ENCODE measurements at regions not wholly inside any gene's neighbourhood (a gene's known extent, or its start where the extent isn't known, plus 50 kb on each side); places are given as distances from the start of the nearest gene placed in this dataset.
A peak's percentile ranks its signal among the peaks of the same experiment; 100 is the strongest.

DNA sequence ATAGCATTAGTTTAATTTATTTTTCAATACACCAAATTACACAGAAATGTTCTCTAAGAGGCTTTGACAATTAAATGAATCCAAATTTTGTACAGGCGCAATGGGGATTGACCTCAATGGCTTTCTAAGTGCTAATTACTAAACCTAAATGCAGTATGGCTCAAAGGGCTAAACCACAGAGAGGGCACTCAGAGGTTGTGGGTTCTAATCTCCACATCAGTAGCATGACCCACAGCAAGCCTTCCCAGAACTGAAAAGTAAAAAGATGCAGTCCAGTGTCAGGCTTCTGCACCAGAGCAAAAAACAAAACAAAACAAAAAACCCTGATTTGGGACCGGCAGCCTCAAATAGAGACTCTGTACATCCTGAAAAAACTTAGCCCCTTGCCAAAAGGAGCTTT lies 579.2 kb upstream of the PKN2 start:
- DNase-seq: no peak

DNA sequence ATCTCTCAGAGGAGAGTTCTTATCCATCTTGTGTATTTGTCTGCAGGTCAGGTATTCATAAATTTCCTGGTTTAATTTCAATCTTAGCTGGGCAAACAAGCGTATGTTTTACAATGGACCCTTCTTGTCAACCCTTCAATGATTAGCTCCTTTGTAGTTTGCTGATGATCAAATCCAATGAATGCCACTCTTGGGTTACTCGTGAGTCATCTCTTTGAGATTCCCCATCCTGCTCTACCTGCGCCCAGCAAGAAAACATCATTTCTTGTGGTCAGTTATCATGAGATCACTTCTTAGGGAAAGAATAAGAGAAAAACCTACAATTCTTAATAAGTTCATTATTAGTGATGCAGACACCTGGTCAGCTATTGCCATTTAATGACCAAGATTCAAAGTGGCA lies 572.3 kb upstream of the PKN2 start:
- DNase-seq: no peak

DNA sequence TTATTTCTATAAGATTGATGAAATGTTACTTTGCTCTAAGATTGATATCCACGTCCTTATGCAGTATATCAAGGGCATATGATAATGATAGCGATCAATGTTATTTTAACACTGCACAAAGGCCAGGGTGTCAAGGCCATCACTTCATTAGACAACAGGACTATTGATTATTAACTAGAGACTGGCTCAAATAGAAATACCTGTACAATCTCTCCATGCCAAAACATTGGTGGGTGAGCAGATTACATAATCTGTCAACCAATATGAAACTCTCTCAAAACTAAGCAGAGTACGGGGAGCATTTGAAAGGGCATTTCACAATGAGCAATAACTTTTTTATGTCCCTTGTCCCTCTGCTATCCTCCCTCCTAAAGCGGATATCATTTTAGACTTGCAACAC lies 566.5 kb upstream of the PKN2 start:
- no peak for DNase-seq

DNA sequence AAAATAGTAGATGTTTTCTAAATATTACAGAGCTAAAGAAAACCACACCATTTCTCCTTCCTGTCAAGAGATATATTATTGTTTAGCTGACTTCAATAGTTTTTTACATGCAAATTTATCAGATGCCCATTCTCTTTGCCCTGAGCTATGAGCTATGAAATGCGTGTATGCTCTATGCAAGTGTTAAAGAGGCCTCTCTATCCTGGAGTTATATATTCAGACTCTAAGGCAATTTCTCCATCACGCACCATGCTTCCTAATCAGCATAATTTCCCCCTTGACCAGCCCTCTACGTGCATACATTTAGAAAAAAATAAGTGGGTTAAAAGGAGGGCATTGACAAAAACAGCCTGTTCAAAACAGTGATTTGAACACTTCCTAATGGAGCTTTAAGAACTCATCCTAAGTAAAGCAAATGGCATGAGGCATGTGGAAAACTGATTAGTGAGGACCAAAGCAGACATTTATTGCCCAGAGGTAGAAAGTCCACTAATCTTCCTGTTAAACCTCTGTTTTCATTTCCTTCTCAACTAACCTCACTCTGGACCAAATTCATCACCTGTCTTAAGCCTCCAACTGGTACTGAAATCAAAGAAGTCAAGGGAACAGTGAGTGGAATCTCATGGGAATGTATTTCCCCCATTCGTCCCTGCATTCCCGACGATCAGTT lies 565.8 kb upstream of the PKN2 start:
- DNase-seq: no peak

DNA sequence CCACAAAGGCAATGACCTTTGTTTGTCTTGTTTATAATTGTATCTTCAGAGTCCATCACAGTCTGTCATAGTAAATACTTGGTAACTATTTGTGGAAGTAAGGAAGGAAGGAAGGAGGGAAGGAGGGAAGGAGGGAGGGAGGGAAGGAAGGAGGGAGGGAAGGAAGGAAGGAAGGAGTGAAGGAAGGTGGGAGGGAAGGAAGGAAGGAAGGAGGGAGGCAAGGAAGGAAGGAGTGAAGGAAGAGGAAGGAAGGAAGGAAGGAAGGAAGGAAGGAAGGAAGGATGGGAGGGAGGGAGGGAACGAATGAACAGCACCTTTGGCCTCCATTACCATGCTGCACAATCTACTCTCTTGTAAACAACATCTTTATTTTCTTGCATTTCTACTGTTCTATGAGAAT lies 559.5 kb upstream of the PKN2 start:
- no peak for DNase-seq

DNA sequence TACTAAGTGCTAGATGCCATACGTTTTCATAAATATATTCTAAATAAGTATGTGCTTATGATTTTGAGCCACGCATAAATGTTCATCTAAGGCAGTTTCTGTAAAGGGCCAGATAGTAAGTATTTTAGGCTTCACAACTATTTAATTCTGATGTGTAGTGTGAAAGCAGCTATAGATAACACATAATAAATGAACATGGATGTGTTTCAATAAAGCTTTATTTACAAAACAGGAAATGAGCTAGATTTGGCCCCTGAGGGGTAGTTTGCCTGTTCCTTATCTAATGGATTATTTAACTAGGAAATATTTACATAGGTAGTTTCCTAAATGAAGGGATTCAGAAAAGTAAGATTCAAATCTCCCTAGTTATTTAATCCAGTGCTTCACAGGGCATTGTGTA lies 557.6 kb upstream of the PKN2 start:
- DNase-seq: no peak

DNA sequence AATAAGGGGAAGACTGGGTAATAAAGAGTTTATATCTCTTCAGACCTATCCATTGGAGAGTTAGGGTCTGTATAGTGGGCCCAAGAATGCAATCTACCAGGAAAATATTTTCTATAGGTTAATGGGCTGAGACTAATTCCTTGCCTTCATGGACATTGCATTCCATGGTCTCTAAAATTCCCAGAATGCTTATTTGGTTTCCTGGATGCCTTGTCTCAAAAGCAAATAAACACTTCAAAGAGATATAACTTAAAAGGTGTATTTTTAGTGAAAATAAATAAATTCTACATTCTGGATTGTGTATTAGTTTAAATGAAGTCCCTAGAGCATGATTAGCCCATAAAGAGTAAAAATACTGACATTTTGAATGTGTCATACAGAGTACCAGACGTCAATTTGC lies 550.1 kb upstream of the PKN2 start:
- no peak for DNase-seq

DNA sequence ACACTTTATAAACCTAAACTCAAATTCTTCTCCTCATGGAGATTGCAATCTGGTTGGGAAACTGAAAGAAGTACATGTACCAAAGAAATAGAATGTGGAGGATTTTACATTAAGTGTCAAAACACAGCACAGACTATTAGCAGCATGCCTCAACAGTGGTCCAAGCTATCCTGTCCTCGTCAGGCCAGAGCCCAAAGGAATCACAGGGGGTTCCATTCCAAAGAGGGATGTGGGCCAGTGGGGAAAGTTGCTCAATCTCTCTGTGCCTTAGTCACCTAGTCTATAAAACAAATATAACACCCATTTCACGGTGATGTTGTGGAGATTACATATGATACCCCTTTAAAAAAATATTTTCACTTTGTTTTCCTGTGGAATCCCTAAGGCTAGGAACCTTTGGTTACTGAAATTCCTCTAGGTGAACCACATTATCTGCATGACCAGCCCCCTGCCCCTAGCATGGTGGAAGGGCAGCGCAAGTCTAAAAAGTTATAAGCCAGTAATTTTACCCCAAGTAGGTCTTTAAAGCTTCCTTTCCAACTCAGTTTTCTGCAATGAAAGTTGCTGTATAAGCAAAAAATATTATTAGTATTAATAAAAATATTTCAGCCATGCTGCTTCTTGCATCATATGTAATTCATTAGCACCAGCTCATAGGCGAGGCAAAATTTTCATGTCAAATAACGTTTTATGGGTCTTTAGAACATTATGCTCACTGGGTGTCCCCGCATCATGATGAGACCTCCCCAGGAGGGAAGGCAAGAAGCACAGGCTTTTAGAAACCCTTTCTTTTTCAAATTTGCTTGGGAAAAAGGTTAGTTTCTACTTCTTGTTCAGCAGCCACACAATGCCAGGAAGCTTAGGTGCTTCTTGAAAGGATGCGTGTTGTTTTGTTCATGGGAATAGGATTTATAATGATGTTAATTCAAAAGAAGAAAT lies 548.8 kb upstream of the PKN2 start:
- DNase-seq: no peak

DNA sequence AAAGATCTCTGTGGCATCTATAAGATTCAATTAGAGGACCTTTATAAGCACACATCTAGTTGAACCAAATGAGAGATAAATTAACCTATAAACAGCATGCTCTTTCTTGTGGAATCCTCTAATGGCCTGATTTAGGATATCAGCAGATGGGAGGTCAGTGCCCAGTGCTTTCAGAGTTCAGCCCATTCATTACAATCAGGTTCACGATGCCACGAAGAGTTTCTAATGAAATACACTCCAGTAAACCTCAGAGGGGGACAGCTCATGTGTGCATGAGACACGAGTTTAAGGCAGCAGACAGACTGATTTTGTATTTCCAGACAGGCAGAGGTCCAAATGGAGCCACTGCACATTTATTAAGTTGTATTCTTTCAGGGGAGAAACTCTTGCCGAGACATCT lies 544.4 kb upstream of the PKN2 start:
- no peak for DNase-seq

DNA sequence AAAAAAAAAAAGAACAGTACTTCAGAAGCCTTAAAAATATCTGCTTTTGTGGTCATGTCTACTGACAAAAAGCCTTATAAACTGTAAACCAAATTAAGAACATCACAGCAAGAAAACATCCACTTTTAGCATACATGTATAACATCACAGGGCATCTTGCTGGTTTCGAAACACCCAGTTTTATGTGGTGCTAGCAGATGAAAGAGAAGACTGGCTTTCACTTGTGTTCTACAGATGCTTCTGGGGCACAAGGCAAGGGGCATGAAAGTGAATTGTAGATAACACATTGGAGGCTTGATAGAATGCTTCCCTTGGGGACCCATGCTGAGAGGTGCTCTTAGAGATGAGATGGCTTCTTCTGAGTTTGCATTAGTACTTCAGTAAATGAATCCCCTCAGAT lies 543.7 kb upstream of the PKN2 start:
- DNase-seq: no peak

DNA sequence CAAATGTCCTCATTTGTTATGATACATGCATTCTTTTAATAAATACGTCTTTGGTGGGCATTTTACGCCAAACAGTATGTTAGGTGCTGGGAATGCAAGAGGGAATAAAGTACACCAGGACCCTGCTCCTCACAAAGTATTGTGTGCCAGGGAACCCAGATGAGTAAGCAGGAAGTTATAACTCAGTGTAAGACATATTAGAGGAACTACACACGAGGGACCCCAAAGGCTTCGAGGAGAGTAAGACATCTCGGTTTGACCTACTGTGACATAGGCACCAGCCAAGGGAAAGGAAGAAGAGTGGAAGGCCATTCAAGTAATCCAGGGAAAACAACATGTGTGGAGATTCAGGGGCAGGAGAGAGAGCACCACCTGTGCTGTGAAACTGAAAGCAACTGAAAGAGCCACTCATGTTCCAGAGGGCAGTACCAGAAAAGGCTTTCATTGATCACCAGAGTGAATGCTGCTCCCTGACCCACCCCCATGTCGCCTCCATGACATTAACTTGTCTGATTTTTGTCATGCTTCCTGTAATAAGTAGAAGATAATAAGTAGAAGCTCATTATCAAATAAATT lies 542.5 kb upstream of the PKN2 start:
- DNase-seq: no peak

DNA sequence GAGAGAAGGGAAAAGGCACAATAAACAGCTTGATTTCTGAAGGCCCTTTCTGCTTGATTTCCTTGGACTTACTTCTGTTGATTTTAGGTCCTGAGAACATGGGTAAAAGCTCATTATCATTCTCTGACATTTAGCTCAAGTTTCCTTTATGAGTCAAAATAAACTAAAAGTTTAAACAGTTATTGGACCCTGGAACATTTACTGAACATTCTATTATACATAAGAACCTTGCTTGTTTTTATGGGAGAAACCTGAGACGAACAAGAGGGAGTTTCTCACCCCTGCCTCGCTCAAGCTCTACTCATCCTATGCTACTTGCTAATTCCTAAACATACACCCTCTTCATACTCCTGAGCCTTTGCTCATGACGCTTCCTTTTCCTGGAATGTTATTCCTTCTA lies 538.3 kb upstream of the PKN2 start:
- no peak for DNase-seq

DNA sequence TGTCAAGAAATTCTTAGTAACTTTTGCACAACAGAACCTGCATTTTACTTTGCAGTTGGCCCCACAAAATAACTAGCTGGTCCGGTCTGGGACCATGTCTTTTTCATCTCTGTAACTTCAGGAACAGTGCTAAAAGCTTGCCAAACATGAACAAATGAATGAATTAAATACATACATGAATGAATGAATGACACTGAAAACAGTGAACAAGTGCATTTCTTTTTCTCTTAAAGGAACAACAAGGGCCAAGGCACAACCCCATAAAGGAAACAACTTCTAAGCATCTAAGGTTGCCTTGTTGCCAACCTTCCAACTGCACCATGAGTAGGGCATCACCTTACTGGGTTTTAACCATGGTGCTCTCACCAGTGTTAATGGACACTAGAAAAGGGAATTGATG lies 534.4 kb upstream of the PKN2 start:
- no peak for DNase-seq

DNA sequence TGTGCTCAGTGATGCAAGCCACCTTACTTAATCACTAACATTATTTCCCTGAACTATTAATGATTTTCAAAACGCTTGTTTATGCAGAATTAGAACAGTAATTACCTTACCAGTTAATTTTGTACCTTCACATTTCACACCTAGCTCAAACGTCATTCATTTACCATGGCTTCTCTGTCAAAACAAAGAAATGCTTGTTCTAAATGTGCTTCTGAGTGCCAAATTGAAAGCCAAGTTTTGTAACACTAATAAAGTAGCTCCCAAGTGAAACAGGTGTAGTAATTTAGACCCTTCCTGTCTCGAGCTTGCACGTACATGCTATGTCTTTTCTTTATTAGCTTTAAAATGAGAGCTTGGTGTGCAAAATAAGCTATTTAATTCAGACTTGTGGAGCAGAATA lies 533.7 kb upstream of the PKN2 start:
- DNase-seq: no peak

DNA sequence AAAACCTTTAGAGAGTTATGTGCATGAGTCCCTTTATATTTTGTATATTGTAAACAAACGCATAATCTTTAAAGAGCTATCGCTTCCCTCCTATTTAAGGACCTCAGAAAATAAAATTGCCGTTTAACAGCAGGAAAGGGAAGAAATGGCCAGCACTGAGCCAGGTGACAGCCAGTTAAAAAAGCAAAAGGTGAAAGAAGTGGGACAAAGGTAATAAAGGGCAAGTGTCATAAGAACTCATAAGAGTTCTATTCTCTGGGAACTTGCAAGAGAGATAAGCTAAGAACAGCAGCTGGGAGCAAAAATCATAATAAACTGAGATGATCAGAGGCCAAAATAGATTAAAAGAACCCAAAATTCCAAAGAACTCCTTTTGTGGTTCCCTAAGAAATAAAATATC lies 520.9 kb upstream of the PKN2 start:
- no peak for DNase-seq

DNA sequence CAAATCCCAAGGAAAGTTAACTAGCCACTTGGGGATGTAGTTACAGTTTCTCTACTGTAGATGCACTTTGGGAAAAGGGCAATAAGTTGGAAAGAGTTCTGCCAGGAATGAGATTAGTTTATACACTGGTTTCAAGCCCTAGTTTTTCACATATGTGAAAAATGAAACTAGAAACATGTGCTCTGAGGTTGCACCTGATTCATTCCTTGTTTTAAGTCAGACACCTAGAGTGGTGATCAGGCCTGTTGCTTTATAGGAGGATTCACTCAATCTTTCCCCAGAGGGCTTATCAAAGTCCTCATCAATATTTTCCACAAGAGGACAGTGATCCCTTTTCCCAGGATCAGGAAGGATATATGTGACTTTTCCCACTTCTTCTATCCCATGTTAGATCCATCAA lies 515.9 kb upstream of the PKN2 start:
- DNase-seq: no peak

DNA sequence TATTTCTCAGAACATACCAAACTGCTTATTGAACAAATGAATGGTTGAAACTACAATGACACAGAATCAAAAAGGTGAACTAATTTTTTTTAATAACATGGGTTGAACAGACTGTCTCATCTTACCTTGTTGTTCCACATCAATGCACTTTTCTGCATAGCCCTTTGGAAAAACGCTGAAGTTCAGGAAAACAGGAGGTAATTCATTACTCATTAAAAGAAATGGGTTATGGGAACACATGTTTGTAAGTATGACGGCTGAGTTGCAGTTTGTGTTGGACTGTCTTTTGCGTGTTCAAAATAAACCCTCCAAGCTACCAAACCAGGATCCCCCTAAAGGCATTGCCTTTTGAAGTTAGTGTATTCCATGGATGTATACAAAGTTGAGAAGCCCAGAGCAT lies 514.9 kb upstream of the PKN2 start:
- DNase-seq: no peak

DNA sequence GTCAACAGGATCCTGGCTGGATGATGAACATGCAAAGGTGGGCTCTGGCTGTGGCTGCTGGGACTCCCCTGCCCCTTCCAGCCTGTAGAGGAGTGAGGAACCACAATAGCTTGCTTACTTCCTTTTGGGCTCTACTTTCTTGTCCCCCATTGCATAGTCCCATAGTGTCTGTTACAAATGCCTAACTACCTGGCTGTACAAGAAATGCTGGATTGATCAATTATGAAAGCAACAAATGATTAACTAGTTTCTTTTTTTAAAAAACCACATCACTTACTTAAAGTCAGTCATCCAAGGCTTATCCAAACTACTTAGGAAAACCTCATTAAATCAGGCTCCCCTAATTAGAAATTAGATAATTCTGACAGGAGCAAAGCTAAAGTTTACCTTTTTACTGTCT lies 514.1 kb upstream of the PKN2 start:
- DNase-seq: no peak

DNA sequence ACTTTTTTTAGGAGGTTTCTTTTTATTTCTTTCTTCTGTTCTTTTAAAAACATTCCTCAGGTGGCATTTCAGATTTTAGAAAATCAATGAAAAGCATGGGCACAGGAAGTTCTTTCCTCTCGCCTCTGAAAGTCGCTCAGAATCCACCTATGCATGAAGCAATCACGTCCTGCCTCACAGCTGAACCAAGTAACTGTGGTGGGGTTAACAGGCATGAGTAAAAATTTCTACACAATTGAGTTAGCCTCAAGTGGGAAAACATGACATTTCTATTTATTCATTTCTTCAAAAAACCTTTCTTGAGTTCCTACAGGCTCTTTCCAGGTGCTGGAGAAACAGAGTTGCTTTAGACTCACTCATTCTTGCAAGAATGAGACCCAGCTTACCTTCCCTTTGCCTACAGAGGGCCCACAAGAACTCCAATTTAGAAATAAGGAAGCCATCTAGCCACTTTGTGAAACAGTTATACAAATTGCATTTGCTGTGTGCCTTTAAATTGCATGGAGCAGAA lies 508.9 kb upstream of the PKN2 start:
- no peak for DNase-seq

DNA sequence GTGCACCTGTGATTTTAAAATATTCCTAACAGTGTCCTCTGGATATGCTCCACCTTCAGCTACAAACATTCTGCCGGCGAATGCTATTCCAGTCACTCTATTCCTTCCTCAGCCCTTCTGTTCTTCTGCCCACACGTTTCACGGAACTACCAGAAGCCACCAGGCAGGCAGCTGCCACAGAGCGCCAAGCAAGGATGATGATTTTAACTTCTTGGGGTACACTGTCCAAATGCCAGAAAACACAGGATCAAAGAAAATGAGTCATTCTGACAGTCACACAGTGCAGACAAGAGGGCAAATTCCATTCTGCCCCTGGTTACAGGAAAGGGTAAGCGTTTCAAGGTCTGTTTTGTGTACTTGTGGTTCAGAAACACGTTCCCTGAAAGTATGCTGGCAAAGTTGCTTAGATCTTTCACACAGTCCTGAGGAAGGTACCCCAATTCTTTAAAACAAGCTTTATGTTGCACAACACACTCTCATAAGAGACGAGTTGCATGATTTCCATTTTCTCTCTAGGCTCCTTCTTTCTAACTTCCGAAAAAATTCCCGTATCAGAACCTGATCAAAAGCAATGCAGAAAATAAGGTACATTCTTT lies 508.3 kb upstream of the PKN2 start:
- DNase-seq: peak; percentile 66

DNA sequence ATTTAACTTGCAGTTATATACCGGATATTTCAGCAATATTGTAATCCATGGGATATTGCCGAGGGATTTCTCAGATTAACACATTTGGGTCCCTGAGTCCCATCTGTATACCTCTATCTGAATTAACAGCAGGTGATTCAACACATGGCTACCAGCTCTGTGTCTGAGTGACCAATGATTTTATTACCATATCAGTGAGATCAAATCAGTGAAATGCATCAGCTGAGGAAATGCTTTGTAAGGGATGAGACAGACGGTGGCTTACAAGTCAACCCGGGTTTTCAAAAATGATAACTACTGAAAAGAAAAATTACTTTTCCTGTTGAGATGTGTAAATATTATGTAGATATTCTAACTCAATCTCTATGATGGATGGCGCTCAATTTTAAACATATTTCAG lies 504.1 kb upstream of the PKN2 start:
- no peak for DNase-seq

DNA sequence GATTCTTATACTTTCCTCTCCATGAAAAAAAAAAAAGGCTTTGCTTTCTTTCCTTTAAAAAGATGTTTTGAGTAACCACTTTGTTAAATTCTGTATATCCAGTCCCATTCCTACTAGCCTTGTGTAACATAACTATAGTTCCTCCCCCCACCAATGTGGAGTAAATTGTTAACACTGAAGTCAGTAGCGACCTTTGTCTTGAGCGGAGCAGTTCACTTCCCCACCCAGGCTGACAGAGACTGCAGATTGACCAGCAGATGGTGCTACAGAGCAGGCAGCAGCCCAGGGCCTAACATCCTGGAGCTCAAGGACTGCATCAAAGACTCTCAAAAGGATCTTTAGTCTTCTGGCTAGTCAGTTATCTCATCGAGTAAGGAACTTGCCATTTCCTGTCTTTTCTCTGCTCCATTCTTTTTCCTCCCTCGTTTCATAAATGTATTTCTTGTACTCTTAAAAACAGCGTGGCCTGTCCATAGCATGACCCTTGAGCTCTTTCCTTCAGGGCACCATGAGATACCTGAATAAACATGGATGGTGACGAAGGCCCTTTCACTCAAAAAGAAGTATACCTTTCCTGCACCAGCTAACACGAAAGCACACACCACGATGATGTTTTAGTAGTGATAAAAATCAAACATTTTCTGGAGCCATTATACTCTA lies 503.5 kb upstream of the PKN2 start:
- peak; percentile 87 for DNase-seq

DNA sequence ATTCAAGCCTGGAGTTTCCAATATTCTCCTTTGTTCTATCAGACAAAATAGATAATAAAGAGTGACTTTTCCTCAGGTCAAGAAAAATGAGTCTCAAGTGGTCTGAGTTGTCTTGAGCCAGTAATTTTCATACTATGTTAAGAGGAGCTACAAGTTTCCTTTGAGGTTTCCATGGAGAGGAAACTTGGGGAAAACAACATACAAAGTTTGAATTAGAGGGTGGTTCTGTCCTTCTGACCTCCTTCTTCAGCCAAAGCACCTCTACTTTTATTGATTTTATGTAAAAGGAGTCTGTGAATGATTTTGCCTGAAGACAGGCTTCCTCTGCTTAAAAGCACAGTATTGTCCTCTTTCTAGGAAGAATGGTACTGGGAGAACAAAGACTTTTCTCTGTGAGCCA lies 497.2 kb upstream of the PKN2 start:
- no peak for DNase-seq

All from fibroblast of upper back skin (primary cell).